Caco-2 (cell line): ENCODE measurements at regions not wholly inside any gene's neighbourhood (a gene's known extent, or its start where the extent isn't known, plus 50 kb on each side); places are given as distances from the start of the nearest gene placed in this dataset.

ENCODE experiments used
- BruUV-seq: library from RNA; stranded (reverse); fragments of 400-500 nt; replicated peaks from 2 replicates; lab custom pipeline; 2021; lab: Mats Ljungman, UMichigan
- CTCF ChIA-PET: fragments of 300-600 bp; sonication (Branson Sonifier 250); formaldehyde crosslinking; loops from one replicate; lab custom pipeline; 2022; ENCODE audit warnings: antibody characterized with exemption; lab: Charles Lee
- POLR2A ChIA-PET: fragments of 300-600 bp; sonication (Branson Sonifier 250); formaldehyde crosslinking; loops from one replicate; lab custom pipeline; 2022; ENCODE audit warnings: antibody characterized with exemption; lab: Charles Lee
- DNase-seq, 2 experiments: peaks; one replicate each; pipeline versions ENCODE4 v3.0.0 to v3.0.0-alpha.2; 2020 to 2022
- H3K27me3 ChIP-seq: replicated peaks from 2 replicates; pipeline ENCODE4 v1.6.0; 2011; ENCODE audit warnings: low read length; ENCODE audit not compliant: control insufficient read depth, insufficient read depth
- H3K36me3 ChIP-seq: 2 replicates; pipeline ENCODE4 v1.5.1; 2011; ENCODE audit warnings: low read length; ENCODE audit not compliant: control insufficient read depth, insufficient read depth
- H3K4me1 ChIP-seq: fragments of 250-450 bp; sonication (Bioruptor Pico); 2 replicates; pipeline ENCODE4 v1.5.1; 2020; ENCODE audit warnings: mild to moderate bottlenecking
- H3K4me3 ChIP-seq: 2 replicates; pipeline ENCODE4 v1.5.1; 2011; ENCODE audit warnings: low read depth, mild to moderate bottlenecking, control low read depth, low read length
- H3K9me3 ChIP-seq: fragments of 250-450 bp; sonication (Bioruptor Pico); 2 replicates; pipeline ENCODE4 v1.5.1; 2020; ENCODE audit warnings: mild to moderate bottlenecking, moderate library complexity
- H3K27ac Mint-ChIP-seq: one replicate; pipeline ENCODE4 v1.8.0; 2022; ENCODE audit warnings: mixed read lengths; ENCODE audit not compliant: unreplicated experiment
- H3K27me3 Mint-ChIP-seq: one replicate; pipeline ENCODE4 v1.8.0; 2022; ENCODE audit warnings: mixed read lengths; ENCODE audit not compliant: insufficient read depth, unreplicated experiment
- H3K36me3 Mint-ChIP-seq: one replicate; pipeline ENCODE4 v1.8.0; 2022; ENCODE audit warnings: mild to moderate bottlenecking, mixed read lengths; ENCODE audit not compliant: insufficient read depth, unreplicated experiment
- H3K4me1 Mint-ChIP-seq: one replicate; pipeline ENCODE4 v1.8.0; 2022; ENCODE audit warnings: low read depth, mixed read lengths; ENCODE audit not compliant: unreplicated experiment
- H3K4me3 Mint-ChIP-seq: one replicate; pipeline ENCODE4 v1.8.0; 2022; ENCODE audit warnings: mild to moderate bottlenecking, moderate library complexity, mixed read lengths; ENCODE audit not compliant: unreplicated experiment
- H3K9me3 Mint-ChIP-seq: one replicate; pipeline ENCODE4 v1.8.0; 2022; ENCODE audit warnings: mixed read lengths; ENCODE audit not compliant: unreplicated experiment
- intact Hi-C: fragments of 100-400 bp; cut with micrococcal nuclease; formaldehyde crosslinking; loops from one replicate; pipeline ENCODE4 v1.10.0; 2022; ENCODE audit not compliant: unreplicated experiment
- TF ChIP-seq, protein P1 (sequence below), 2 experiments: fragments of 200-600 bp in 1 of 2; IDR thresholded peaks; 1 replicate in 1 of 2; 2 replicates in 1 of 2; pipeline versions ENCODE4 v1.5.1 to v1.8.0; 2011 to 2022; ENCODE audit warnings: antibody characterized with exemption in 1 of 2, control low read depth in 1 of 2, inconsistent platforms in 1 of 2, low read depth in 1 of 2, low read length in 1 of 2, mild to moderate bottlenecking in 1 of 2, moderate library complexity in 1 of 2; ENCODE audit not compliant: insufficient read depth in 1 of 2, severe bottlenecking in 1 of 2, unreplicated experiment in 1 of 2

DNA sequence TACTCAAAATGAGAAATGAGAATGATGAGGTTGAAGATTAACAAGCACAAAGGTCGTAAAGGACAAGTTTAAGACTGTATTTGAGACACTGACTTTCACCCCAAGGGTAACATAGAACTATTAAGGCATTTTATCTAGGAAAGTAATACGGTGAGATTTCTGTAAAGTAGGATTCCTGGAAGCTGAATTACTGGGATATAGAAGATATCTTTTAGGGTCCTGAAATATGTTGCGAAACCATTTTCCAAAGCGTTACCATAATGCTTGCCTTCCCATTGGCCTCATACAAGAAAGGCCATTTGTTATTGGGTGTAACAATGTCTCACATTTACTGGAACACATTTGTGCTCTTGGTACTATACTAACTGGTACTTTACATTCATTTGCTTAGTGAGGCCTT lies 1185.9 kb upstream of the TENM4 start:
- peaks cover 18% of the 10 kb centered on the region for H3K4me1 Mint-ChIP-seq

DNA sequence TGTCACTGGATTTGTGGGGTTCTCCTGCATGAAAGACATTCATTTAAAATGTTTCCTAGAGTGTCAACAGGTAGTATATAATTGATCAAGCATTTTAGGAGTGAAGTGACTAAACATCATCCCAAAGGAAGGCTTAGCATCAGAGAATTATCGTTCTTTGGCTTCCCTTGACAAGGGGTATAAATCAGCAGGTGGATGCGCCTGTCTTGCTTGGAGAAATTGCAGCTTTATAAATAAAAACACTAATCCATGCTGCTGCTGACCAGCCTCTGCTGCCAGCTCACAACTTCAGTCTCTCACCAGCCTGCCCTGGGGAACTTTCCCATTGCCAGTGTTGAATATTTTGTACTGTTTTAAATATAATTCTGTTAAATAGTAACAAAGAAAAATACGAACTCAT lies 1184.7 kb upstream of the TENM4 start:
- Histone ChIP-seq H3K9me3 (no peaks in the 10 kb centered on the region), H3K27me3 (no peaks in the 10 kb centered on the region), H3K36me3 (no peaks in the 10 kb centered on the region), H3K4me1 (peaks cover 21% of the 10 kb centered on the region), H3K4me3 (no peak overlapping the region)
- BruUV-seq: no TSS peak
- ChIA-PET POLR2A (no interaction called here), CTCF (no interaction called here)
- H3K36me3 Mint-ChIP-seq: no peaks in the 10 kb centered on the region
- intact Hi-C loops: no loop called here
- no peak overlapping the region for H3K4me3 Mint-ChIP-seq
- DNase-seq: no peak
- no peaks in the 10 kb centered on the region for H3K9me3 Mint-ChIP-seq
- peaks cover 25% of the 10 kb centered on the region for H3K4me1 Mint-ChIP-seq
- TF ChIP-seq, protein P1, sequence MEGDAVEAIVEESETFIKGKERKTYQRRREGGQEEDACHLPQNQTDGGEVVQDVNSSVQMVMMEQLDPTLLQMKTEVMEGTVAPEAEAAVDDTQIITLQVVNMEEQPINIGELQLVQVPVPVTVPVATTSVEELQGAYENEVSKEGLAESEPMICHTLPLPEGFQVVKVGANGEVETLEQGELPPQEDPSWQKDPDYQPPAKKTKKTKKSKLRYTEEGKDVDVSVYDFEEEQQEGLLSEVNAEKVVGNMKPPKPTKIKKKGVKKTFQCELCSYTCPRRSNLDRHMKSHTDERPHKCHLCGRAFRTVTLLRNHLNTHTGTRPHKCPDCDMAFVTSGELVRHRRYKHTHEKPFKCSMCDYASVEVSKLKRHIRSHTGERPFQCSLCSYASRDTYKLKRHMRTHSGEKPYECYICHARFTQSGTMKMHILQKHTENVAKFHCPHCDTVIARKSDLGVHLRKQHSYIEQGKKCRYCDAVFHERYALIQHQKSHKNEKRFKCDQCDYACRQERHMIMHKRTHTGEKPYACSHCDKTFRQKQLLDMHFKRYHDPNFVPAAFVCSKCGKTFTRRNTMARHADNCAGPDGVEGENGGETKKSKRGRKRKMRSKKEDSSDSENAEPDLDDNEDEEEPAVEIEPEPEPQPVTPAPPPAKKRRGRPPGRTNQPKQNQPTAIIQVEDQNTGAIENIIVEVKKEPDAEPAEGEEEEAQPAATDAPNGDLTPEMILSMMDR (IDR thresholded peaks at IDR 0.05; ENCODE audit: insufficient read depth in 1 of 2, low read depth in 1 of 2, low read length in 1 of 2, severe bottlenecking in 1 of 2, unreplicated experiment in 1 of 2): no peak
- no peaks in the 10 kb centered on the region for H3K27me3 Mint-ChIP-seq
- H3K27ac Mint-ChIP-seq: no peak overlapping the region

More for the DNA sequence above, 1185.9 kb upstream of the TENM4 start:
- CTCF ChIA-PET: no interaction called here
- H3K36me3 Mint-ChIP-seq: no peaks in the 10 kb centered on the region
- no peaks in the 10 kb centered on the region for H3K36me3 ChIP-seq
- H3K4me3 Mint-ChIP-seq: no peak overlapping the region
- DNase-seq: no peak
- H3K4me3 ChIP-seq: no peak overlapping the region
- POLR2A ChIA-PET: no interaction called here
- no peaks in the 10 kb centered on the region for H3K9me3 Mint-ChIP-seq
- H3K9me3 ChIP-seq: no peaks in the 10 kb centered on the region
- H3K4me1 ChIP-seq: peaks cover 16% of the 10 kb centered on the region
- no TSS peak for BruUV-seq
- H3K27ac Mint-ChIP-seq: no peak overlapping the region
- TF ChIP-seq, protein P1 (IDR thresholded peaks at IDR 0.05; ENCODE audit: insufficient read depth in 1 of 2, low read depth in 1 of 2, low read length in 1 of 2, severe bottlenecking in 1 of 2, unreplicated experiment in 1 of 2): no peak
- no peaks in the 10 kb centered on the region for H3K27me3 ChIP-seq
- H3K27me3 Mint-ChIP-seq: no peaks in the 10 kb centered on the region
- intact Hi-C loops: no loop called here

DNA sequence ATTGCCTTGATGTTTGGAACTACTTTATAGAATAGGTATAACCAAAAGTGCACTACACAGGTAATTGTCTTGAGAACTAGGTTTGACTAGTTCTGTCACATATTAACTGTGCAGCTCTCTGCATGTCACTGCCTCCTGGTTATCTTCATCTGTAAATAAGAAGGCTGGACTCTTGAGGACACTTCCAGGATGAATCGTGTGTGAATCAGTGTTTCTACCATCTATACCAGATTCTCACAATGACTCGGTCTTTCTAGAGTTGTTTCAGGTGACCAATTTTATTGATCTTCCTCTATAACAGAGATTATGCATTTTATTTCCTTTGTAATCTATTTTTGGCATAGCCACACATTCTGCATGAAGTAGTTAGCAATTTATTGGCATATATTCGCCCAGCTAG lies 1181.0 kb upstream of the TENM4 start:
- H3K27me3 ChIP-seq: no peaks in the 10 kb centered on the region
- Mint-ChIP-seq H3K27ac (no peak overlapping the region), H3K36me3 (no peaks in the 10 kb centered on the region), H3K9me3 (no peaks in the 10 kb centered on the region), H3K4me1 (peaks cover 25% of the 10 kb centered on the region), H3K4me3 (no peak overlapping the region), H3K27me3 (no peaks in the 10 kb centered on the region)
- POLR2A ChIA-PET: no interaction called here
- peak in 1 of 2 experiments; percentile 16 for DNase-seq
- CTCF ChIA-PET: no interaction called here
- TF ChIP-seq, protein P1 (IDR thresholded peaks at IDR 0.05; ENCODE audit: insufficient read depth in 1 of 2, low read depth in 1 of 2, low read length in 1 of 2, severe bottlenecking in 1 of 2, unreplicated experiment in 1 of 2): no peak
- H3K9me3 ChIP-seq: no peaks in the 10 kb centered on the region
- H3K4me1 ChIP-seq: peaks cover 21% of the 10 kb centered on the region
- H3K4me3 ChIP-seq: no peak overlapping the region
- intact Hi-C loops: no loop called here
- BruUV-seq: no TSS peak
- no peaks in the 10 kb centered on the region for H3K36me3 ChIP-seq
